ENCODE measurements at regions not wholly inside any gene's neighbourhood (a gene's known extent, or its start where the extent isn't known, plus 50 kb on each side); places are given as distances from the start of the nearest gene placed in this dataset.

DNA sequence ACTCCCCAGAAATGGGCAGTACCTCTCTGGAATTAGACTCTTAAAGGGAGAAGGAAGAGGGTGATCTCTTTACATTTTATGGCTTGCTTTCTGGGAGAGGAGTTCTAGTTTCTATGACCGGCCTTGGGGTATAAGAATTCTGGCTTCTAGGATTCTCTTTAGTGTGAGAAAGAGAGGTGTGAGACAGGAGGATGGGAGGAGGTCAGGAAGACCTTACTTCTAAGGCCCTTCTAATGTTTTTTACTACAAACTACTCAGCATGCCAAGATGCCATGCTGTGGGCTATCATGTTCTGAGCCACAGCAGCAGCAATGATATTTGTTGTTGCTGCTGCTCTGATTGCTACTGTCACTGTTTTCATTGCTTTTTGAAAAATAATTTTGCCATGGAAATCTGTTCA, 538.3 kb downstream of the SLITRK6 start:
- TF ChIP-seq, protein P1, sequence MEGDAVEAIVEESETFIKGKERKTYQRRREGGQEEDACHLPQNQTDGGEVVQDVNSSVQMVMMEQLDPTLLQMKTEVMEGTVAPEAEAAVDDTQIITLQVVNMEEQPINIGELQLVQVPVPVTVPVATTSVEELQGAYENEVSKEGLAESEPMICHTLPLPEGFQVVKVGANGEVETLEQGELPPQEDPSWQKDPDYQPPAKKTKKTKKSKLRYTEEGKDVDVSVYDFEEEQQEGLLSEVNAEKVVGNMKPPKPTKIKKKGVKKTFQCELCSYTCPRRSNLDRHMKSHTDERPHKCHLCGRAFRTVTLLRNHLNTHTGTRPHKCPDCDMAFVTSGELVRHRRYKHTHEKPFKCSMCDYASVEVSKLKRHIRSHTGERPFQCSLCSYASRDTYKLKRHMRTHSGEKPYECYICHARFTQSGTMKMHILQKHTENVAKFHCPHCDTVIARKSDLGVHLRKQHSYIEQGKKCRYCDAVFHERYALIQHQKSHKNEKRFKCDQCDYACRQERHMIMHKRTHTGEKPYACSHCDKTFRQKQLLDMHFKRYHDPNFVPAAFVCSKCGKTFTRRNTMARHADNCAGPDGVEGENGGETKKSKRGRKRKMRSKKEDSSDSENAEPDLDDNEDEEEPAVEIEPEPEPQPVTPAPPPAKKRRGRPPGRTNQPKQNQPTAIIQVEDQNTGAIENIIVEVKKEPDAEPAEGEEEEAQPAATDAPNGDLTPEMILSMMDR (conservative IDR thresholded peaks at IDR 0.05), result no peak
- no peak for TF ChIP-seq EZH2 (IDR thresholded peaks at IDR 0.05; ENCODE audit: low read depth)

All from PC-9 (cell line).